ENCODE measurements at regions not wholly inside any gene's neighbourhood (a gene's known extent, or its start where the extent isn't known, plus 50 kb on each side); places are given as distances from the start of the nearest gene placed in this dataset.

- TF ChIP-seq CTCF (IDR thresholded peaks at IDR 0.05; ENCODE audit: low read length) (no peak), EZH2 (optimal IDR thresholded peaks at IDR 0.05; ENCODE audit: low read depth, low read length) (no peak)
Measured at GRCh38 chr7:135802697-135803096, 54.1 kb upstream of the FAM180A start.

Data from MM.1S (cell line).